HepG2 (cell line): ENCODE measurements at regions not wholly inside any gene's neighbourhood (a gene's known extent, or its start where the extent isn't known, plus 50 kb on each side); places are given as distances from the start of the nearest gene placed in this dataset.

Experiments
- ATAC-seq: fragments of 200-7000 bp; cut with Tn5 transposase; 3 replicates; pipeline ENCODE4 v1.9.1; 2020; ENCODE audit warnings: mild to moderate bottlenecking, moderate library complexity
- BruUV-seq: library from RNA; stranded (reverse); fragments of 400-500 nt; replicated peaks from 2 replicates; lab custom pipeline; 2021; lab: Mats Ljungman, UMichigan
- CTCF ChIA-PET: fragments of 300-600 bp; formaldehyde crosslinking; extraction: SDS; loops from one replicate; lab custom pipeline; 2021; ENCODE audit warnings: low total read pairs, inconsistent platforms, low intra/inter-chr PET ratio; lab: Yijun Ruan, JAX
- POLR2A ChIA-PET: fragments of 350-600 bp; sonication (Branson Sonifier 250); formaldehyde crosslinking; loops from one replicate; lab custom pipeline; 2020; ENCODE audit warnings: antibody characterized with exemption, inconsistent platforms; lab: Yijun Ruan, JAX
- DNase-seq: peaks from one replicate; pipeline ENCODE4 v3.0.0-alpha.2; 2015; ENCODE audit warnings: low spot score
- FAIRE-seq: peaks from 3 replicates; lab custom pipeline; 2011; peaks lifted over from hg19 to GRCh38; lab: Jason Lieb, UNC
- H2AFZ ChIP-seq: one replicate; pipeline ENCODE4 v1.6.1; 2011; ENCODE audit warnings: low read length, inconsistent platforms
- H3K27ac ChIP-seq: fragments of 300-600 bp; 3 replicates; pipeline ENCODE4 v1.8.0; 2011; ENCODE audit warnings: mixed run types, mild to moderate bottlenecking, mixed read lengths, low read length, inconsistent platforms; ENCODE audit not compliant: insufficient read depth; ENCODE audit errors: extremely low read length
- H3K27me3 ChIP-seq, 2 experiments: fragments of 200-600 bp in 1 of 2; 2 replicates in 1 of 2; 3 replicates in 1 of 2; pipeline versions ENCODE4 v1.6.0 to v1.8.0; 2011; ENCODE audit warnings: low read length in 2 of 2, mild to moderate bottlenecking in 2 of 2, moderate library complexity in 2 of 2, inconsistent platforms in 1 of 2; ENCODE audit not compliant: insufficient read depth in 2 of 2, control insufficient read depth in 1 of 2
- H3K36me3 ChIP-seq, 2 experiments: fragments of 200-600 bp in 1 of 2; replicated peaks in 1 of 2; 2 replicates in 1 of 2; 3 replicates in 1 of 2; pipeline versions ENCODE4 v1.5.1 to v1.8.0; 2011; ENCODE audit warnings: low read length in 2 of 2, inconsistent platforms in 1 of 2; ENCODE audit not compliant: insufficient read depth in 2 of 2, control insufficient read depth in 1 of 2
- H3K4me1 ChIP-seq: 2 replicates; pipeline ENCODE4 v1.5.1; 2012; ENCODE audit warnings: low read length, inconsistent platforms; ENCODE audit not compliant: insufficient read depth
- H3K4me2 ChIP-seq: 2 replicates; pipeline ENCODE4 v1.6.0; 2011; ENCODE audit warnings: low read depth, low read length, inconsistent platforms
- H3K4me3 ChIP-seq, 3 experiments: fragments of 200-600 bp in 1 of 3; sonication (generic), shearing (Covaris generic) in 1 of 3; replicated peaks in 1 of 3; 2 replicates each; pipeline ENCODE4 v1.5.1; 2011 to 2016; ENCODE audit warnings: low read length in 3 of 3, inconsistent platforms in 2 of 3, low read depth in 2 of 3, mild to moderate bottlenecking in 2 of 3, control low read depth in 1 of 3, mixed read lengths in 1 of 3; ENCODE audit not compliant: insufficient read depth in 1 of 3
- H3K79me2 ChIP-seq: one replicate; pipeline ENCODE4 v1.6.1; 2011; ENCODE audit warnings: low read length, inconsistent platforms; ENCODE audit not compliant: insufficient read depth
- H3K9ac ChIP-seq: 2 replicates; pipeline ENCODE4 v1.6.0; 2011; ENCODE audit warnings: mild to moderate bottlenecking, low read depth, low read length, inconsistent platforms; ENCODE audit not compliant: insufficient read depth
- H3K9me3 ChIP-seq: 2 replicates; pipeline ENCODE4 v1.5.1; 2012; ENCODE audit warnings: mild to moderate bottlenecking, low read length
- H4K20me1 ChIP-seq: 2 replicates; pipeline ENCODE4 v1.6.0; 2011; ENCODE audit warnings: inconsistent platforms, mild to moderate bottlenecking, low read length, moderate library complexity; ENCODE audit not compliant: insufficient read depth
- CHD2 ChIP-seq: IDR thresholded peaks from 2 replicates; pipeline ENCODE4 v1.6.1; 2011; ENCODE audit warnings: low read depth, low read length, improper control_type of control experiment
- HDAC6 ChIP-seq: fragments of 200-600 bp; sonication (generic); IDR thresholded peaks from 2 replicates; pipeline ENCODE4 v1.7.0; 2017; ENCODE audit warnings: mild to moderate bottlenecking, antibody characterized with exemption, low read length, low read depth
- MAZ ChIP-seq, 2 experiments: sonication (generic) in 1 of 2; formaldehyde crosslinking in 1 of 2; IDR thresholded peaks; 2 replicates each; pipeline versions ENCODE4 v1.5.0 to v1.6.1; 2012 to 2020; ENCODE audit warnings: low read depth in 2 of 2, mild to moderate bottlenecking in 2 of 2, borderline replicate concordance in 1 of 2, improper control_type of control experiment in 1 of 2, low read length in 1 of 2, missing genetic modification reagents in 1 of 2, moderate library complexity in 1 of 2
- NR2F6 ChIP-seq, 2 experiments: IDR thresholded peaks; 2 replicates each; pipeline ENCODE4 v1.6.1; 2016; ENCODE audit warnings: antibody characterized with exemption in 1 of 2, mild to moderate bottlenecking in 1 of 2
- RELA ChIP-seq: sonication (generic); formaldehyde crosslinking; IDR thresholded peaks from 2 replicates; pipeline ENCODE4 v1.4.0; 2020; ENCODE audit warnings: missing genetic modification reagents
- RFX1 ChIP-seq: fragments of 450-650 bp; IDR thresholded peaks from 2 replicates; pipeline ENCODE4 v1.6.1; 2017
- SP140L ChIP-seq: sonication (generic); formaldehyde crosslinking; IDR thresholded peaks from 2 replicates; pipeline ENCODE4 v1.4.0; 2020; ENCODE audit warnings: missing genetic modification reagents, borderline replicate concordance
- SRSF1 ChIP-seq: fragments of 200-400 bp; formaldehyde crosslinking; optimal IDR thresholded peaks from 2 replicates; pipeline ENCODE3; 2017; ENCODE audit warnings: mild to moderate bottlenecking, low read depth, low read length, moderate library complexity
- ZFP36 ChIP-seq: fragments of 150-350 bp; IDR thresholded peaks from 2 replicates; pipeline ENCODE4 v1.6.1; 2018; ENCODE audit warnings: borderline replicate concordance, low read length, low read depth; ENCODE audit not compliant: partially characterized antibody
- ZNF10 ChIP-seq: sonication (generic); formaldehyde crosslinking; IDR thresholded peaks from 2 replicates; pipeline ENCODE4 v1.4.0; 2020; ENCODE audit warnings: mild to moderate bottlenecking, low read depth, missing genetic modification reagents, borderline replicate concordance
- ZNF24 ChIP-seq: fragments of 450-650 bp; IDR thresholded peaks from 2 replicates; pipeline ENCODE4 v1.6.1; 2017; ENCODE audit warnings: antibody characterized with exemption, mild to moderate bottlenecking
- ZNF3 ChIP-seq: IDR thresholded peaks from 2 replicates; pipeline ENCODE4 v1.7.0; 2017; ENCODE audit warnings: inconsistent platforms
- ZNF484 ChIP-seq: sonication (generic); formaldehyde crosslinking; IDR thresholded peaks from 2 replicates; pipeline ENCODE4 v1.5.1; 2020; ENCODE audit warnings: mild to moderate bottlenecking, low read depth, missing genetic modification reagents, borderline replicate concordance
- ZNF564 ChIP-seq: sonication (generic); formaldehyde crosslinking; IDR thresholded peaks from 2 replicates; pipeline ENCODE4 v1.8.1; 2023; ENCODE audit warnings: mild to moderate bottlenecking, missing genetic modification reagents
- ZNF839 ChIP-seq: sonication (generic); formaldehyde crosslinking; IDR thresholded peaks from 2 replicates; pipeline ENCODE4 v1.4.0; 2020; ENCODE audit warnings: missing genetic modification reagents, mild to moderate bottlenecking, borderline replicate concordance
- ZNF879 ChIP-seq: sonication (generic); formaldehyde crosslinking; IDR thresholded peaks from 2 replicates; pipeline ENCODE4 v1.8.1; 2023; ENCODE audit warnings: missing genetic modification reagents
- WGBS: methylation state at CpG from one replicate; pipeline ENCODE4 v1.1.6; 2017; ENCODE audit warnings: low lambda C conversion rate; 5-methylcytosine and 5-hydroxymethylcytosine counted together
- in situ Hi-C: cut with HindIII; loops from 2 replicates; pipeline ENCODE4 v1.10.0; 2017; ENCODE audit warnings: low pct_unique_long_range_greater_than_20kb; ENCODE audit not compliant: extremely low pct_ligation_motif_present
- intact Hi-C: fragments of 100-400 bp; cut with micrococcal nuclease; formaldehyde crosslinking; loops from one replicate; pipeline ENCODE4 v1.10.0; 2022; ENCODE audit not compliant: unreplicated experiment
- TF ChIP-seq, protein P1 (sequence below): sonication (generic); formaldehyde crosslinking; IDR thresholded peaks from 2 replicates; pipeline ENCODE4 v1.8.1; 2023; ENCODE audit warnings: mild to moderate bottlenecking, missing genetic modification reagents, borderline replicate concordance
- TF ChIP-seq, protein P2 (sequence below): sonication (generic); formaldehyde crosslinking; IDR thresholded peaks from 2 replicates; pipeline ENCODE4 v1.5.0; 2020; ENCODE audit warnings: missing genetic modification reagents, mild to moderate bottlenecking, borderline replicate concordance
- TF ChIP-seq, protein P3 (sequence below), 2 experiments: IDR thresholded peaks; 2 replicates each; pipeline ENCODE4 v1.6.1; 2011 to 2012; ENCODE audit warnings: low read length in 2 of 2, borderline replicate concordance in 1 of 2, low read depth in 1 of 2, mild to moderate bottlenecking in 1 of 2, moderate library complexity in 1 of 2
- TF ChIP-seq, protein P4 (sequence below): conservative IDR thresholded peaks from 2 replicates; pipeline ENCODE4 v1.6.1; 2018; ENCODE audit warnings: missing genetic modification reagents

DNA sequence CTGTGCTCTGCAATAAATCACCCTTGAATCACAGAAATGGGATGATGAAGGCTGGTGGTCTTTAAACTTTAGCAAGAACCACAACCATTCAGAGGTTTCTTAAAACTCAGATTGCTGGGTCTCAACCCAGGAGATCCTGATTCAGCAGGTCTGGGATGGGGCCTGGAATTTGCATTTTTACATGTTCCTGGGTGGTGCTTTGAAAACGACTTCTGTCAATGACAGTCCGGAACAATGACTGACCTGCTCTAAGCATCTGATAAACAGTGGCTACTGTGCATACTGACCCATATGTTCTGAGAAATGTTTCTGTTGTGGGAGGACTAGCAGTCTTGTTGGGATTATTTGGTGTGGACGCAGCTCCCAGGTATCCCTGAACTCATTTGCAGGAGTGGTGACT lies 92.7 kb downstream of the GADD45G start:
- TF ChIP-seq, protein P1, sequence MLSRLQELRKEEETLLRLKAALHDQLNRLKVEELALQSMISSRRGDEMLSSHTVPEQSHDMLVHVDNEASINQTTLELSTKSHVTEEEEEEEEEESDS (CRISPR knock-in tag): no peak
- TF ChIP-seq RELA (CRISPR knock-in tag) (no peak), ZNF24 (no peak), ZNF484 (CRISPR knock-in tag) (no peak), RFX1 (no peak), NR2F6 (IDR thresholded peaks at IDR 0.05) (no peak), NR2F6 (CRISPR knock-in tag; IDR thresholded peaks at IDR 0.05) (no peak), ZNF839 (CRISPR knock-in tag) (no peak), SRSF1 (no peak), ZNF10 (CRISPR knock-in tag) (no peak), ZNF3 (CRISPR knock-in tag) (no peak), CHD2 (no peak), ZNF564 (CRISPR knock-in tag) (no peak), ZFP36 (no peak), HDAC6 (no peak), ZNF879 (CRISPR knock-in tag) (no peak), MAZ (IDR thresholded peaks at IDR 0.05; ENCODE audit: borderline replicate concordance, low read depth, low read length) (no peak), MAZ (CRISPR knock-in tag; IDR thresholded peaks at IDR 0.05; ENCODE audit: low read depth) (no peak), SP140L (CRISPR knock-in tag) (no peak)
- TF ChIP-seq, protein P2, sequence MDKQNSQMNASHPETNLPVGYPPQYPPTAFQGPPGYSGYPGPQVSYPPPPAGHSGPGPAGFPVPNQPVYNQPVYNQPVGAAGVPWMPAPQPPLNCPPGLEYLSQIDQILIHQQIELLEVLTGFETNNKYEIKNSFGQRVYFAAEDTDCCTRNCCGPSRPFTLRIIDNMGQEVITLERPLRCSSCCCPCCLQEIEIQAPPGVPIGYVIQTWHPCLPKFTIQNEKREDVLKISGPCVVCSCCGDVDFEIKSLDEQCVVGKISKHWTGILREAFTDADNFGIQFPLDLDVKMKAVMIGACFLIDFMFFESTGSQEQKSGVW (CRISPR knock-in tag): no peak
- TF ChIP-seq, protein P3, sequence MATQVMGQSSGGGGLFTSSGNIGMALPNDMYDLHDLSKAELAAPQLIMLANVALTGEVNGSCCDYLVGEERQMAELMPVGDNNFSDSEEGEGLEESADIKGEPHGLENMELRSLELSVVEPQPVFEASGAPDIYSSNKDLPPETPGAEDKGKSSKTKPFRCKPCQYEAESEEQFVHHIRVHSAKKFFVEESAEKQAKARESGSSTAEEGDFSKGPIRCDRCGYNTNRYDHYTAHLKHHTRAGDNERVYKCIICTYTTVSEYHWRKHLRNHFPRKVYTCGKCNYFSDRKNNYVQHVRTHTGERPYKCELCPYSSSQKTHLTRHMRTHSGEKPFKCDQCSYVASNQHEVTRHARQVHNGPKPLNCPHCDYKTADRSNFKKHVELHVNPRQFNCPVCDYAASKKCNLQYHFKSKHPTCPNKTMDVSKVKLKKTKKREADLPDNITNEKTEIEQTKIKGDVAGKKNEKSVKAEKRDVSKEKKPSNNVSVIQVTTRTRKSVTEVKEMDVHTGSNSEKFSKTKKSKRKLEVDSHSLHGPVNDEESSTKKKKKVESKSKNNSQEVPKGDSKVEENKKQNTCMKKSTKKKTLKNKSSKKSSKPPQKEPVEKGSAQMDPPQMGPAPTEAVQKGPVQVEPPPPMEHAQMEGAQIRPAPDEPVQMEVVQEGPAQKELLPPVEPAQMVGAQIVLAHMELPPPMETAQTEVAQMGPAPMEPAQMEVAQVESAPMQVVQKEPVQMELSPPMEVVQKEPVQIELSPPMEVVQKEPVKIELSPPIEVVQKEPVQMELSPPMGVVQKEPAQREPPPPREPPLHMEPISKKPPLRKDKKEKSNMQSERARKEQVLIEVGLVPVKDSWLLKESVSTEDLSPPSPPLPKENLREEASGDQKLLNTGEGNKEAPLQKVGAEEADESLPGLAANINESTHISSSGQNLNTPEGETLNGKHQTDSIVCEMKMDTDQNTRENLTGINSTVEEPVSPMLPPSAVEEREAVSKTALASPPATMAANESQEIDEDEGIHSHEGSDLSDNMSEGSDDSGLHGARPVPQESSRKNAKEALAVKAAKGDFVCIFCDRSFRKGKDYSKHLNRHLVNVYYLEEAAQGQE (IDR thresholded peaks at IDR 0.05; ENCODE audit: borderline replicate concordance in 1 of 2, low read depth in 1 of 2, low read length in 2 of 2): no peak
- TF ChIP-seq, protein P4, sequence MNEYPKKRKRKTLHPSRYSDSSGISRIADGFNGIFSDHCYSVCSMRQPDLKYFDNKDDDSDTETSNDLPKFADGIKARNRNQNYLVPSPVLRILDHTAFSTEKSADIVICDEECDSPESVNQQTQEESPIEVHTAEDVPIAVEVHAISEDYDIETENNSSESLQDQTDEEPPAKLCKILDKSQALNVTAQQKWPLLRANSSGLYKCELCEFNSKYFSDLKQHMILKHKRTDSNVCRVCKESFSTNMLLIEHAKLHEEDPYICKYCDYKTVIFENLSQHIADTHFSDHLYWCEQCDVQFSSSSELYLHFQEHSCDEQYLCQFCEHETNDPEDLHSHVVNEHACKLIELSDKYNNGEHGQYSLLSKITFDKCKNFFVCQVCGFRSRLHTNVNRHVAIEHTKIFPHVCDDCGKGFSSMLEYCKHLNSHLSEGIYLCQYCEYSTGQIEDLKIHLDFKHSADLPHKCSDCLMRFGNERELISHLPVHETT (CRISPR knock-in tag): no peak
- Histone ChIP-seq H3K9me3 (no peaks in the 10 kb centered on the region), H3K79me2 (no peaks in the 10 kb centered on the region), H3K9ac (no peak overlapping the region), H3K36me3 (no peaks in the 10 kb centered on the region), H2AFZ (no peak overlapping the region), H3K27me3 (peaks cover 0 to 9% of the 10 kb centered on the region in 2 experiments; a peak in 2 of 5 replicates), H4K20me1 (no peaks in the 10 kb centered on the region), H3K4me1 (peaks cover 11% of the 10 kb centered on the region), H3K27ac (no peak overlapping the region), H3K4me3 (no peak overlapping the region), H3K4me2 (no peak overlapping the region)
- POLR2A ChIA-PET: no interaction called here
- WGBS: 67% methylated on average over 3 of the region's 3 CpGs
- ATAC-seq (no peak), DNase-seq (no peak), FAIRE-seq (no peak)
- CTCF ChIA-PET: no interaction called here
- intact Hi-C loops: no loop called here
- no TSS peak for BruUV-seq
- in situ Hi-C loops: no loop called here
